Left lung (tissue), 4 donors: ENCODE measurements at regions not wholly inside any gene's neighbourhood (a gene's known extent, or its start where the extent isn't known, plus 50 kb on each side); places are given as distances from the start of the nearest gene placed in this dataset.
"Not testable (repeated sequence)": the region's sequence is repeated elsewhere in the genome, so short reads cannot be mapped to it uniquely, and the experiment has no call there.

Source experiments
- ATAC-seq: fragments of 200-7000 bp; cut with Tn5 transposase; one replicate; pipeline ENCODE4 v1.9.1; 2020; ENCODE audit warnings: moderate library complexity
- DNase-seq, 4 donors: peaks; one replicate each; pipeline ENCODE4 v3.0.0-alpha.2; 2013 to 2020
- H3K27ac ChIP-seq, 2 donors: fragments of 200-600 bp; sonication (generic) in 1 of 2; one replicate each; pipeline versions ENCODE4 v1.5.0 to v1.8.0; 2020 to 2021
- H3K27me3 ChIP-seq, 2 donors: fragments of 200-600 bp; sonication (generic) in 1 of 2; one replicate each; pipeline versions ENCODE4 v1.5.0 to v1.8.0; 2020 to 2021
- H3K36me3 ChIP-seq, 2 donors: fragments of 200-600 bp; sonication (generic) in 1 of 2; one replicate each; pipeline versions ENCODE4 v1.5.0 to v1.8.0; 2020 to 2021
- H3K4me1 ChIP-seq, 2 donors: fragments of 200-600 bp; one replicate each; pipeline ENCODE4 v1.8.0; 2021
- H3K4me3 ChIP-seq, 2 donors: fragments of 200-600 bp; sonication (generic) in 1 of 2; one replicate each; pipeline versions ENCODE4 v1.5.0 to v1.8.0; 2020 to 2021; ENCODE audit warnings: mild to moderate bottlenecking in 1 of 2
- H3K9me3 ChIP-seq, 2 donors: fragments of 200-600 bp; sonication (generic) in 1 of 2; one replicate each; pipeline versions ENCODE4 v1.5.0 to v1.8.0; 2020 to 2021
- intact Hi-C, 2 donors: fragments of 100-400 bp; cut with DNase I; formaldehyde crosslinking; loops; one replicate each; pipeline versions ENCODE4 v1.11.2 to v1.14.2; 2022
- TF ChIP-seq, protein P1 (sequence below), 2 donors: fragments of 200-600 bp; sonication (generic) in 1 of 2; IDR thresholded peaks; one replicate each; pipeline versions ENCODE4 v1.5.0 to v1.8.0; 2021; ENCODE audit warnings: antibody characterized with exemption in 2 of 2
- donor health status: DM: no; HTN: yes; CAD: no.
- donor health status: DM: no; HTN: no; CAD: no.

DNA sequence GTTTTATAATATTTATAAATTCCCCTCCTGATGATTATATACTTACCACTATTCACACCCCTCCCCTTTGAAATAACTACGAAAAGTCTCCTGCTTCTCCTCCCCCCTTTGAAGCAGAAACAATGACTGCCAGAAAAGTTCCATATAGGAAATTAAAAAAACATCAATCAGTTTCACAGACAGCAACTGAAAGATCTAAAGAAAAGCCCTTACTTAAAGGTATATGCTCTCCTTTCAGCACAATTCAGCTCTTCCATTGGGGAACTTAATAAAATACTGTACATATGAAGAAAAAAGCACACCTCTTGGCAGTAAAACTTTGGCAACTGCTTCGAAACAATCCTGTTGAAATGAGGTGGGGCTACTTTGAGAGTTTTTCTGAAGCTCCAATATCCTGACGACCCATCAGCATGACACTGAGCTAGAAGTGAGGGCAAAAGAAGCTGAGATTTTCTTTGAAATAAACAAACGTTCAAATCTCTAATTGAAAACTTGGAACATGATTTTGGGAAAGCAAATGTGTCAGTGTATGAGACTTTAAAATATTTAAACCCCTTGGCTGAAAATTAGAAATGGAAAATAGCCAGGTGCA is 147.6 kb upstream of the RXFP2 start:
- TF ChIP-seq, protein P1, sequence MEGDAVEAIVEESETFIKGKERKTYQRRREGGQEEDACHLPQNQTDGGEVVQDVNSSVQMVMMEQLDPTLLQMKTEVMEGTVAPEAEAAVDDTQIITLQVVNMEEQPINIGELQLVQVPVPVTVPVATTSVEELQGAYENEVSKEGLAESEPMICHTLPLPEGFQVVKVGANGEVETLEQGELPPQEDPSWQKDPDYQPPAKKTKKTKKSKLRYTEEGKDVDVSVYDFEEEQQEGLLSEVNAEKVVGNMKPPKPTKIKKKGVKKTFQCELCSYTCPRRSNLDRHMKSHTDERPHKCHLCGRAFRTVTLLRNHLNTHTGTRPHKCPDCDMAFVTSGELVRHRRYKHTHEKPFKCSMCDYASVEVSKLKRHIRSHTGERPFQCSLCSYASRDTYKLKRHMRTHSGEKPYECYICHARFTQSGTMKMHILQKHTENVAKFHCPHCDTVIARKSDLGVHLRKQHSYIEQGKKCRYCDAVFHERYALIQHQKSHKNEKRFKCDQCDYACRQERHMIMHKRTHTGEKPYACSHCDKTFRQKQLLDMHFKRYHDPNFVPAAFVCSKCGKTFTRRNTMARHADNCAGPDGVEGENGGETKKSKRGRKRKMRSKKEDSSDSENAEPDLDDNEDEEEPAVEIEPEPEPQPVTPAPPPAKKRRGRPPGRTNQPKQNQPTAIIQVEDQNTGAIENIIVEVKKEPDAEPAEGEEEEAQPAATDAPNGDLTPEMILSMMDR (IDR thresholded peaks at IDR 0.05) = no peak
- DNase-seq = no peak
- H3K27me3 ChIP-seq = no peaks in the 10 kb centered on the region
- H3K4me1 ChIP-seq = no peaks in the 10 kb centered on the region
- no peaks in the 10 kb centered on the region for H3K9me3 ChIP-seq
- H3K36me3 ChIP-seq = no peaks in the 10 kb centered on the region
- intact Hi-C loops = no loop called here
- no peak overlapping the region for H3K27ac ChIP-seq
- no peak for ATAC-seq
- H3K4me3 ChIP-seq = no peak overlapping the region

DNA sequence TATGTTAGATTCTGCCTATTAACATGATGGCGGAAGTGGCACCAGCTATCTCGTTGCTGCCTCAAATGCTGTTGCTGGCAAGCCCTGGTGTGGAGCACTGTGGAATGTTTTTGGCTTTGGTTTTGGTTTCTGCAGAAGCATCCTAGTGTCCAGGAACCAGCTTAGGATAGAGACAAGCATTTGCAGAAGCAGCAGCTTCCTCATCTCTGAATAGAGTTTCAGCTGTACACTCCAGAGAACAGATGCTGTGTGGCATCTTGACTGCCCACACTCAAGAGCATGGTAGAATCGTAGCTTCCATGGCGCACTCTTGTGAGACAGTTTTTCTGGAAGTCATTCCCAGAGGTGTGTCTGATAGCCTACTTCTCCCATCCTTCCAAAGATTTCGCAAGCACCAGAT is 145.3 kb upstream of the RXFP2 start:
- H3K27me3 ChIP-seq = no peaks in the 10 kb centered on the region
- TF ChIP-seq, protein P1 (IDR thresholded peaks at IDR 0.05) = no peak
- H3K4me3 ChIP-seq = no peak overlapping the region
- no peaks in the 10 kb centered on the region for H3K9me3 ChIP-seq
- H3K36me3 ChIP-seq = no peaks in the 10 kb centered on the region
- intact Hi-C loops = no loop called here
- ATAC-seq (no peak), DNase-seq (no peak)
- H3K4me1 ChIP-seq = no peaks in the 10 kb centered on the region
- no peak overlapping the region for H3K27ac ChIP-seq

DNA sequence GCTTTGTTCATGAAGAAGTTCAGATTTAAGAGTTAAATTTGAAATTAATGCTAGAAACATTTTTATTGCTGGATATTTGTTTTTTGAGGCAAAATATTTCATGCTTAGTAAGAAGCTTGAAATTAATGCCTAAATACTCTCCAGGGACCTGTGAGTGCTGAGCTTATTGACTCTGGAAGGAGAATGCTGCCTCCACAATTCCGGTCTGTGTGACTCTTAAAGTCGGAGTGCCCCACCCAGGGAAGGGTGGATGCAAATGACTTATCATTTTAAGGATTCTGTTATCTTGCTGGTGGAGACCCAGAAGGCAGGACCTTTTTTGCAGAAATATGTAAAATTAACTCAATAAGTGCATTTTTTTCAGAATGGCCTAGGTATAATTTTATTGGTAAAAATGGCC is 143.8 kb upstream of the RXFP2 start:
- Histone ChIP-seq H3K27ac (no peak overlapping the region), H3K36me3 (no peaks in the 10 kb centered on the region), H3K27me3 (no peaks in the 10 kb centered on the region), H3K4me1 (no peaks in the 10 kb centered on the region), H3K9me3 (no peaks in the 10 kb centered on the region), H3K4me3 (no peak overlapping the region)
- TF ChIP-seq, protein P1 (IDR thresholded peaks at IDR 0.05) = no peak
- ATAC-seq = no peak
- no peak for DNase-seq
- intact Hi-C loops = no loop called here

DNA sequence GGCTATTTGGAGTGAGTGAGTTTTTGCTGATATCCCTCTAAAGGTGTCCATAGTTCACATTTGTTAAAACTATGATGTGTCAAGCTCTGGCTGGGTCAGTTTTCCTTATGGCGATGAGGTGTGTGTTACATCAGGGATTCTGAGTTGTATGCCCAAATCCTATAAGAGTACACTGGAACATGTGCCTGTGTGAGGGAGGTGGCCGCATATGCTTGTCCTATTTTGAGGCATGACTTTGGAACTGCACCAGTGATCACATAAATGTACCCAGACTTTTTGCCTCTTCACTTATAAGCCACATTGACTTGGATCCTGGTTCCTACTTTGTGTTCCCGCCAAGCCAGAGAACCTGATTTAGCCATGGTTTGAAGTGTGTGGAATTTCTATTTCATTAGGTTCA is 140.3 kb upstream of the RXFP2 start:
- intact Hi-C loops = no loop called here
- Histone ChIP-seq H3K36me3 (no peaks in the 10 kb centered on the region), H3K9me3 (no peaks in the 10 kb centered on the region), H3K4me1 (no peaks in the 10 kb centered on the region), H3K4me3 (no peak overlapping the region), H3K27ac (no peak overlapping the region), H3K27me3 (no peaks in the 10 kb centered on the region)
- DNase-seq (no peak), ATAC-seq (no peak)
- TF ChIP-seq, protein P1 (IDR thresholded peaks at IDR 0.05) = no peak

DNA sequence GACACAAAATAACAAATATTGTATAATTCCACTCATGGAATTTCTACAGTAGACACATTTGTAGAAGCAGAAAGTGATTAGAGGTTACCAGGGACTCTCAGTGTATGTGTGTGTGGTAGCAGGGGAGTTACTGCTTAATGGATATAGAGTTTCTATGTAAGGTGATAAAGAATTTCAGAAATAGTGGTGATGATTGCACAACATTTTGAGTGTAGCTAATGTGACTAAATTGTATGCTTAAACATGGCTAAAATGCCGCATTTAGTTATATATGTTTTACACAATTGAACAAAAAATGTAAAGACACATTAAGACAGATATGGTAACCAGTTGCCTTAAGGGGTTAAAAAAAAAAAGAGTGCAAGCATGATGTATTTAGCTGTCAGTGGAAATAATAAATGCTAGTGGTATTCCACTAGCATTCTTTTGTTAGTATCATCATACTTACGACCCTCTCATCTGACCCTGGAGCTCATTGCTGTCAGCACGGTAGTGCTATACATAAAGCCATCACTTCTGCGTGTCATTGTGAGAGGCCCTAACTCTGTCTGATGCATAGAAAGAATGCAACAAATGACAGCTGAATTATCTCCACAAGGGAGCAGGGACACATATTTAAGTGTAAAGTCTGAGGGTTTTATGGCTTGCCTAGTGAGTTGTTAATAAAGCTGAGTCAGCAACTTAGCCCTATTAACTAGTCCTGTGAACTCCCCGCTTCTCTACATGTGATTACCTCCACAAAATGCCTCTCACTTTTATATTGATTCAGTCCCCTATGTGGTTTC is 134.1 kb upstream of the RXFP2 start:
- no peak for DNase-seq
- intact Hi-C loops = no loop called here
- TF ChIP-seq, protein P1 (IDR thresholded peaks at IDR 0.05) = no peak
- H3K9me3 ChIP-seq = no peaks in the 10 kb centered on the region
- H3K4me3 ChIP-seq = no peak overlapping the region
- H3K4me1 ChIP-seq = no peaks in the 10 kb centered on the region
- no peaks in the 10 kb centered on the region for H3K36me3 ChIP-seq
- no peak for ATAC-seq
- H3K27ac ChIP-seq = no peak overlapping the region
- H3K27me3 ChIP-seq = no peaks in the 10 kb centered on the region

DNA sequence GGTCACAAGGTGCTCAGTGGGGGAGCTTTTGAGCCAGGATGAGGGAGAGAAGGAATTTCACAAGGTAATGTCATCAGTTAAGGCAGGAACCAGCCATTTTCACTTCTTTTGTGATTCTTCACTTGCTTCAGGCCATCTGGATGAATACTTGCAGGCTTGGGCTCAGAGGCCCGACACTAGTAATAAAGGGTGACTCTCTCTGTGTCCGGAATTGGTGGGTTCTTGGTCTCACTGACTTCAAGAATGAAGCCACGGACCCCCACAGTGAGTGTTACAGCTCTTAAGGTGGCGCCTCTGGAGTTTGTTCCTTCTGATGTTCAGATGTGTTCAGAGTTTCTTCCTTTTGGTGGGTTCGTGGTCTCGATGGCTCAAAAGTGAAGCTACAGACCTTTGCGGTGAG is 131.8 kb upstream of the RXFP2 start:
- H3K4me3 ChIP-seq, H3K36me3 ChIP-seq, H3K27ac ChIP-seq, intact Hi-C loops, H3K4me1 ChIP-seq, ATAC-seq, H3K9me3 ChIP-seq, DNase-seq, H3K27me3 ChIP-seq: not testable (repeated sequence)

DNA sequence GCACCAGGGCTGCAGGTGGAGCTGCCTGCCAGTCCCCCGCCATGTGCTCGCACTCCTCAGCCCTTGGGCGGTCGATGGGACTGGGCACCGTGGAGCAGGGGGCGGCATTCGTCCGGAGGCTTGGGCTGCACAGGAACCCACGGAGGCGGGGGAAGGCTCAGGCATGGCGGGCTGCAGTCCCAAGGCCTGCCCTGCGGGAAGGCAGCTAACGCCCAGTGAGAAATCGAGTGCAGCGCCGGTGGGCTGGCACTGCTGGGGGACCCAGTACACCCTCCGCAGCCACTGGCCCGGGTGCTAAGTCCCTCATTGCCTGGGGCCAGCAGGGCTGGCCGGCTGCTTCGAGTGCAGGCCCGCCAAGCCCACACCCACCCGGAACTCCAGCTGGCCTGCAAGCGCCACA is 130.5 kb upstream of the RXFP2 start:
- H3K27ac ChIP-seq, H3K9me3 ChIP-seq, H3K4me1 ChIP-seq, ATAC-seq, H3K4me3 ChIP-seq, intact Hi-C loops, H3K27me3 ChIP-seq, H3K36me3 ChIP-seq: not testable (repeated sequence)
- peak in 1 of 4 donors; percentile 56 for DNase-seq
